ENCODE measurements at regions not wholly inside any gene's neighbourhood (a gene's known extent, or its start where the extent isn't known, plus 50 kb on each side); places are given as distances from the start of the nearest gene placed in this dataset.
"Not testable (repeated sequence)": the region's sequence is repeated elsewhere in the genome, so short reads cannot be mapped to it uniquely, and the experiment has no call there.

GRCh38 chr1:83274656-83275055 is 724.3 kb downstream of the TTLL7 start:
- not testable (repeated sequence) for TF ChIP-seq CTCF, POLR2AphosphoS5 (IDR thresholded peaks at IDR 0.05)
